Tibial artery (tissue), 4 donors: ENCODE measurements at regions not wholly inside any gene's neighbourhood (a gene's known extent, or its start where the extent isn't known, plus 50 kb on each side); places are given as distances from the start of the nearest gene placed in this dataset.

Experiments used
- DNase-seq, 2 donors: peaks; one replicate each; pipeline ENCODE4 v3.0.0-alpha.2; 2019
- H3K27ac ChIP-seq, 2 donors: fragments of 200-600 bp; sonication (generic) in 1 of 2; 1 replicate in 1 of 2; 2 replicates in 1 of 2; pipeline ENCODE4 v1.5.1; 2018 to 2019; ENCODE audit warnings: mild to moderate bottlenecking in 1 of 2
- H3K27me3 ChIP-seq, 2 donors: fragments of 200-600 bp; sonication (generic) in 1 of 2; one replicate each; pipeline versions ENCODE4 v1.5.1 to v1.6.0; 2016 to 2019
- H3K36me3 ChIP-seq, 3 donors: fragments of 200-600 bp; sonication (generic) in 2 of 3; one replicate each; pipeline ENCODE4 v1.5.1; 2016 to 2019; ENCODE audit warnings: mild to moderate bottlenecking in 2 of 3
- H3K4me1 ChIP-seq, 4 donors: fragments of 200-600 bp; sonication (generic) in 2 of 4; 1 replicate in 3 of 4; 2 replicates in 1 of 4; pipeline ENCODE4 v1.5.1; 2016 to 2019
- H3K4me3 ChIP-seq, 2 donors: fragments of 200-600 bp; sonication (generic) in 1 of 2; 1 replicate in 1 of 2; 2 replicates in 1 of 2; pipeline ENCODE4 v1.5.1; 2018 to 2019; ENCODE audit warnings: mild to moderate bottlenecking in 2 of 2
- H3K9me3 ChIP-seq, 3 donors: fragments of 200-600 bp; sonication (generic) in 1 of 3; one replicate each; pipeline ENCODE4 v1.5.1; 2016 to 2019
- intact Hi-C: fragments of 100-400 bp; cut with DNase I; formaldehyde crosslinking; loops from one replicate; pipeline ENCODE4 v1.15.0; 2023; ENCODE audit warnings: low total_unique reads
- TF ChIP-seq, protein P1 (sequence below), 2 experiments: fragments of 200-600 bp in 1 of 2; fragments of 450-650 bp in 1 of 2; IDR thresholded peaks; one replicate each; pipeline ENCODE4 v1.5.1; 2017 to 2019; ENCODE audit warnings: antibody characterized with exemption in 2 of 2, mild to moderate bottlenecking in 1 of 2, moderate library complexity in 1 of 2

DNA sequence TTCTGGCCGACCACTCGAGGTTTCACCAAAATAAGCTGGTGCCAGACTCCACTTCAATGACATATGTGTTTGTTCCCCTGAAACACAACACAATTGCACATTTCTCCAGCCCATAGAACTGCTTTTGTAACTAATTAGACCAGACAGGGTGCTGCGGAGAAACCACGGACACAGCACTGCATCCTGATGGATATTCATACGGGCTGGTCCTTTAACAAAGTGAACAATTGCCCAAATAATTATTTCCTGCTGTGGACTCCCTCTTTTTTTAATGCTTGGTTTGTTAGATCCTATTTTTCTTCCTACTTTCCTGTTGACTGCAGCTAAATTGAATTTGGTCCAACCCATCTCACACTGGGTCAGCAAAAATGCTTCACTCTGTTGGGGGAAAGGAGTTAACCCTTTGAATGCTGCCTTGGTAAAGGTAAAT, 198.6 kb upstream of the BMPER start:
- Histone ChIP-seq H3K4me3 (no peak overlapping the region), H3K9me3 (peaks cover 0 to under 1% (median 0%) of the 10 kb centered on the region in 3 donors), H3K36me3 (no peaks in the 10 kb centered on the region), H3K4me1 (no peaks in the 10 kb centered on the region), H3K27me3 (no peaks in the 10 kb centered on the region), H3K27ac (no peak overlapping the region)
- DNase-seq, result no peak
- TF ChIP-seq, protein P1, sequence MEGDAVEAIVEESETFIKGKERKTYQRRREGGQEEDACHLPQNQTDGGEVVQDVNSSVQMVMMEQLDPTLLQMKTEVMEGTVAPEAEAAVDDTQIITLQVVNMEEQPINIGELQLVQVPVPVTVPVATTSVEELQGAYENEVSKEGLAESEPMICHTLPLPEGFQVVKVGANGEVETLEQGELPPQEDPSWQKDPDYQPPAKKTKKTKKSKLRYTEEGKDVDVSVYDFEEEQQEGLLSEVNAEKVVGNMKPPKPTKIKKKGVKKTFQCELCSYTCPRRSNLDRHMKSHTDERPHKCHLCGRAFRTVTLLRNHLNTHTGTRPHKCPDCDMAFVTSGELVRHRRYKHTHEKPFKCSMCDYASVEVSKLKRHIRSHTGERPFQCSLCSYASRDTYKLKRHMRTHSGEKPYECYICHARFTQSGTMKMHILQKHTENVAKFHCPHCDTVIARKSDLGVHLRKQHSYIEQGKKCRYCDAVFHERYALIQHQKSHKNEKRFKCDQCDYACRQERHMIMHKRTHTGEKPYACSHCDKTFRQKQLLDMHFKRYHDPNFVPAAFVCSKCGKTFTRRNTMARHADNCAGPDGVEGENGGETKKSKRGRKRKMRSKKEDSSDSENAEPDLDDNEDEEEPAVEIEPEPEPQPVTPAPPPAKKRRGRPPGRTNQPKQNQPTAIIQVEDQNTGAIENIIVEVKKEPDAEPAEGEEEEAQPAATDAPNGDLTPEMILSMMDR (IDR thresholded peaks at IDR 0.05), result no peak
- intact Hi-C loops, result no loop called here

DNA sequence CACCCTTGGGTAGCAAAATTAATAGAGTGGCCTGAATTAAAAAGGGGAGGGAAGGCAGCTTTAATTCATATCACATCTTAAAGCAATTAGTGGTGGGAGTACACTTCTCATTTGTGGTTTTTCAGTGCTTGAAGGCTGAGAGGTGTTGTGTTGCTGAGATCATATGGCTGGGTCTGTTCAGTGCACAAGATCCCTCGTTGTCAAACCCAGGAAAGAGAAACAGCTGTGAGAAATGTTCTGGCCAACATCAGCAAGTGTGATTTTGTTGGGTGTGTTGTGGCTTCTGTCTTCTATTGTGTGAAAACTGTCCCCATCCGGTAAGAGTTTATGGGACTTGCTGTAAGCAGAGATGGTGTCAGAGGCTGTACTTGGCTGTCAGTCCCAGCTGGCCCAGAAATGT, 197.9 kb upstream of the BMPER start:
- Histone ChIP-seq H3K36me3 (no peaks in the 10 kb centered on the region), H3K4me1 (no peaks in the 10 kb centered on the region), H3K4me3 (no peak overlapping the region), H3K9me3 (no peaks in the 10 kb centered on the region), H3K27me3 (no peaks in the 10 kb centered on the region), H3K27ac (no peak overlapping the region)
- no peak for DNase-seq
- TF ChIP-seq, protein P1 (IDR thresholded peaks at IDR 0.05), result no peak
- intact Hi-C loops, result no loop called here

DNA sequence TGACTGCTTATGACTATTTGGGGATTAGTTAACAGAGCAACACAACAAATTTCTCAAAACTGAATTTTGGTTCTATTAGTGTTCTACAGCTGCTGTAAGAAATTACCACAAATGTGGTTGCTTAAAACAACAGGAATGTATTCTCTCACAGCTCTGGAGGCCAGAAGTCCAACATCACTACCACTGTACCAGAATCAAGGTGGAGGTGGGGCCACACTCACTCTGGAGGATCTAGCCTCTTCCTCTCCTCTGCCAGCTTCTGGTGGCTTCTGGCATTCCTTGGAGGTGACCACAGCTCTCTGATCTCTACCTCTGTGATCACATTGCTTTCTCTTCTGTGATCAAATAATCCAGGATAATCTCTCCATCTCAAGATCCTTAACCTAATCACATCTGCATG, 194.7 kb upstream of the BMPER start:
- no peaks in the 10 kb centered on the region for H3K4me1 ChIP-seq
- H3K27me3 ChIP-seq, result no peaks in the 10 kb centered on the region
- no peaks in the 10 kb centered on the region for H3K36me3 ChIP-seq
- TF ChIP-seq, protein P1 (IDR thresholded peaks at IDR 0.05), result no peak
- no peaks in the 10 kb centered on the region for H3K9me3 ChIP-seq
- no peak overlapping the region for H3K27ac ChIP-seq
- intact Hi-C loops, result no loop called here
- no peak overlapping the region for H3K4me3 ChIP-seq
- DNase-seq, result no peak

DNA sequence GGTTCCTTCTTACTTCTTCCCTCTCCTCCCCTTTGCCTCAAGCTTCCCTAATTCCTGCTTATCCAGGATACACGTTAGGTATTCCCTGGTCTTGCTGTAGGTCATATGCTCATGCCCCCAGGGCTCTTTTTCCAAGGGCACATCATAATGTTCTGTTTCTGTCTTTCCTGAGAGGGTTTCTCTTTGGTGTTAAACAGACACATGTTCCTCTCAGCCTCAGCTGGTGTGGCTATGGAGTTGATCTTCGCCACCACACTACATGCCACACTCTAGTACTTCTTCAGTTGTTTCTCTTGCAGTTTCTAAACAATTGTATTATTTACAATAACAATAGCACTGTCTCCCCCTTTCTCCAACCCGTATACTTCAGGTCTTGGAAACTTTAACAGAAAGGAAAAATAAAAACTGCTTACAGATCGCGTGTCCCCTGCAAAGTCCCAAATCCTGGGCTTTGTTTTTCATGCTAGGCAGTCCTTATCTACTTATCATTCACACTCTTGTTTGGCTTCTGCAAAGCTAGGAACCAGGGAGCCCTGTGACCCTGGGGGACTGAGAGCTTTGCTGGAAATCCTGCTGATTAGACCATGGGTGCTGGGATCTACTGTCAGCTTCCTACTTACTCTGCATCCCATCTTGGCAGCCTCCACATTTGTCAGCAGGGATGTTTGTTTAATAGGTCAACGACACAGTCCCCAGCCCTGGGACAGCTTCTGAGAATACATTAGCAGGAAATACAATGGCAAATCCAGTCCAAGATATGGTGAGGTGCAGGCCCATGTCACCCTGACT, 193.9 kb upstream of the BMPER start:
- Histone ChIP-seq H3K27me3 (no peaks in the 10 kb centered on the region), H3K9me3 (no peaks in the 10 kb centered on the region), H3K36me3 (no peaks in the 10 kb centered on the region), H3K27ac (no peak overlapping the region), H3K4me1 (no peaks in the 10 kb centered on the region), H3K4me3 (no peak overlapping the region)
- intact Hi-C loops, result no loop called here
- TF ChIP-seq, protein P1 (IDR thresholded peaks at IDR 0.05), result no peak
- DNase-seq, result no peak

DNA sequence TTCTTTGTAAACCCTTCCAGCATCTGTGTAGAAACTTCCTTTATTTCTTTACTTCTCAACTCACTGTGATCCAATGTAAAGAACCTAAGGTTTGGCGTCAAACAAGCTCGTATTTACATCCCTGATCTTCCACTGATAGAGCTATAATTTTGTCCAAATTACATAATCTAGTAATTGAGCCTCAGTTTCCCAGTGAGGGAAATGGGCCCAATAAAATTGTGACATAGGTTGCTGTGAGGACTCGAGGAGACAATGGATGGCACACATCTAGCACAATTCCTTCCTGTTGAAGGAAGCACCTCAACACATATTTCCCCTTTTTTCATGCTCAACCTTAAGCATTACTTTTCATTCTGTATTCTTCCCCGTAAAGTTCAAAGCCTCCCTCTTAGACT, 193.3 kb upstream of the BMPER start:
- Histone ChIP-seq H3K27me3 (no peaks in the 10 kb centered on the region), H3K27ac (no peak overlapping the region), H3K4me1 (no peaks in the 10 kb centered on the region), H3K9me3 (no peaks in the 10 kb centered on the region), H3K36me3 (no peaks in the 10 kb centered on the region), H3K4me3 (no peak overlapping the region)
- no peak for DNase-seq
- TF ChIP-seq, protein P1 (IDR thresholded peaks at IDR 0.05), result no peak
- intact Hi-C loops, result no loop called here
